Nephron (organoid): ENCODE measurements at regions not wholly inside any gene's neighbourhood (a gene's known extent, or its start where the extent isn't known, plus 50 kb on each side); places are given as distances from the start of the nearest gene placed in this dataset.

ENCODE experiments used
- H3K27ac Mint-ChIP-seq, 3 experiments: 2 replicates each; pipeline ENCODE4 v1.8.0; 2020; ENCODE audit warnings: mixed read lengths in 3 of 3, mild to moderate bottlenecking in 2 of 3, moderate library complexity in 1 of 3
- H3K27me3 Mint-ChIP-seq: 2 replicates; pipeline ENCODE4 v1.8.0; 2021; ENCODE audit warnings: low read depth, mild to moderate bottlenecking, moderate library complexity, mixed read lengths
- H3K36me3 Mint-ChIP-seq: 2 replicates; pipeline ENCODE4 v1.8.0; 2020; ENCODE audit warnings: low read depth, mixed read lengths
- H3K4me1 Mint-ChIP-seq: 2 replicates; pipeline ENCODE4 v1.8.0; 2020; ENCODE audit warnings: mixed read lengths
- H3K4me3 Mint-ChIP-seq, 3 experiments: 2 replicates each; pipeline ENCODE4 v1.8.0; 2020; ENCODE audit warnings: mild to moderate bottlenecking in 3 of 3, mixed read lengths in 3 of 3, moderate library complexity in 2 of 3
- H3K9me3 Mint-ChIP-seq: 2 replicates; pipeline ENCODE4 v1.8.0; 2020; ENCODE audit warnings: mixed read lengths
- CTCF ChIP-seq, 3 experiments: fragments of 200-600 bp; sonication (generic); IDR thresholded peaks; one replicate each; pipeline ENCODE4 v1.5.0; 2021; ENCODE audit warnings: antibody characterized with exemption in 3 of 3; ENCODE audit not compliant: unreplicated experiment in 3 of 3

GRCh38 chr6:22706651-22707050 lies 137.3 kb downstream of the HDGFL1 start:
- no peaks in the 10 kb centered on the region for H3K36me3 Mint-ChIP-seq
- peaks cover 3% of the 10 kb centered on the region for H3K27me3 Mint-ChIP-seq
- H3K4me3 Mint-ChIP-seq: no peak overlapping the region
- peaks cover 26% of the 10 kb centered on the region for H3K4me1 Mint-ChIP-seq
- no peak for TF ChIP-seq CTCF (IDR thresholded peaks at IDR 0.05; ENCODE audit: unreplicated experiment in 3 of 3)
- no peaks in the 10 kb centered on the region for H3K9me3 Mint-ChIP-seq
- H3K27ac Mint-ChIP-seq: peak overlapping the region in 2 of 3 experiments; percentile 25 to 28

GRCh38 chr6:22708469-22708868 lies 139.1 kb downstream of the HDGFL1 start:
- no peak for TF ChIP-seq CTCF (IDR thresholded peaks at IDR 0.05; ENCODE audit: unreplicated experiment in 3 of 3)
- H3K4me1 Mint-ChIP-seq: peaks cover 29% of the 10 kb centered on the region
- no peak overlapping the region for H3K4me3 Mint-ChIP-seq
- H3K27ac Mint-ChIP-seq: peak overlapping the region in 2 of 3 experiments; percentile 29 to 60
- no peaks in the 10 kb centered on the region for H3K27me3 Mint-ChIP-seq
- no peaks in the 10 kb centered on the region for H3K9me3 Mint-ChIP-seq
- no peaks in the 10 kb centered on the region for H3K36me3 Mint-ChIP-seq

- Mint-ChIP-seq H3K4me3 (no peak overlapping the region), H3K9me3 (no peaks in the 10 kb centered on the region), H3K27me3 (no peaks in the 10 kb centered on the region), H3K4me1 (peaks cover 30% of the 10 kb centered on the region), H3K36me3 (no peaks in the 10 kb centered on the region), H3K27ac (peak overlapping the region; percentile 5 to 63 (median 60))
- TF ChIP-seq CTCF (IDR thresholded peaks at IDR 0.05; ENCODE audit: unreplicated experiment in 3 of 3): no peak
Observed at GRCh38 chr6:22709803-22710202, 140.4 kb downstream of the HDGFL1 start.

- H3K4me1 Mint-ChIP-seq: peaks cover 36% of the 10 kb centered on the region
- H3K27me3 Mint-ChIP-seq: no peaks in the 10 kb centered on the region
- no peak for TF ChIP-seq CTCF (IDR thresholded peaks at IDR 0.05; ENCODE audit: unreplicated experiment in 3 of 3)
- peak overlapping the region in 2 of 3 experiments; percentile 62 to 78 for H3K27ac Mint-ChIP-seq
- peaks cover 4% of the 10 kb centered on the region for H3K36me3 Mint-ChIP-seq
- peaks cover 4% of the 10 kb centered on the region for H3K9me3 Mint-ChIP-seq
- H3K4me3 Mint-ChIP-seq: peak overlapping the region in 1 of 3 experiments; percentile 68
Observed at GRCh38 chr6:22716721-22717120, 147.4 kb downstream of the HDGFL1 start.

- peaks cover 9% of the 10 kb centered on the region for H3K9me3 Mint-ChIP-seq
- H3K4me1 Mint-ChIP-seq: peaks cover 37% of the 10 kb centered on the region
- TF ChIP-seq CTCF (IDR thresholded peaks at IDR 0.05; ENCODE audit: unreplicated experiment in 3 of 3): no peak
- peak overlapping the region; percentile 57 to 78 (median 62) for H3K27ac Mint-ChIP-seq
- no peaks in the 10 kb centered on the region for H3K27me3 Mint-ChIP-seq
- H3K4me3 Mint-ChIP-seq: peak overlapping the region in 1 of 3 experiments; percentile 68
- H3K36me3 Mint-ChIP-seq: peaks cover 12% of the 10 kb centered on the region
Observed at GRCh38 chr6:22717915-22718314, 148.5 kb downstream of the HDGFL1 start.

GRCh38 chr6:22722913-22723312 lies 153.5 kb downstream of the HDGFL1 start:
- peaks cover 42% of the 10 kb centered on the region for H3K4me1 Mint-ChIP-seq
- H3K27me3 Mint-ChIP-seq: no peaks in the 10 kb centered on the region
- no peak overlapping the region for H3K4me3 Mint-ChIP-seq
- TF ChIP-seq CTCF (IDR thresholded peaks at IDR 0.05; ENCODE audit: unreplicated experiment in 3 of 3): no peak
- peaks cover 18% of the 10 kb centered on the region for H3K9me3 Mint-ChIP-seq
- H3K36me3 Mint-ChIP-seq: peaks cover 18% of the 10 kb centered on the region
- no peak overlapping the region for H3K27ac Mint-ChIP-seq
